Endodermal cell (in vitro differentiated cells): ENCODE measurements at regions not wholly inside any gene's neighbourhood (a gene's known extent, or its start where the extent isn't known, plus 50 kb on each side); places are given as distances from the start of the nearest gene placed in this dataset.

Source experiments
- DNase-seq: peaks from one replicate; pipeline ENCODE4 v3.0.0-alpha.2; 2017
- H3K27ac ChIP-seq: 2 replicates; pipeline ENCODE4 v1.5.1; 2013; ENCODE audit warnings: mild to moderate bottlenecking, low read depth, low read length, moderate library complexity
- H3K27me3 ChIP-seq: 2 replicates; pipeline ENCODE4 v1.6.1; 2013; ENCODE audit warnings: mild to moderate bottlenecking, low read length, moderate library complexity; ENCODE audit not compliant: insufficient read depth, control insufficient read depth, poor library complexity, severe bottlenecking
- H3K36me3 ChIP-seq: 2 replicates; pipeline ENCODE4 v1.7.0; 2013; ENCODE audit warnings: mild to moderate bottlenecking, low read length, moderate library complexity; ENCODE audit not compliant: control insufficient read depth, insufficient read depth
- H3K4me1 ChIP-seq: one replicate; pipeline ENCODE4 v1.7.0; 2013; ENCODE audit warnings: low read length; ENCODE audit not compliant: control insufficient read depth, insufficient read depth
- H3K4me3 ChIP-seq: 2 replicates; pipeline ENCODE4 v1.5.1; 2013; ENCODE audit warnings: mild to moderate bottlenecking, low read length, moderate library complexity
- H3K9ac ChIP-seq: 2 replicates; pipeline ENCODE4 v1.6.1; 2013; ENCODE audit warnings: mild to moderate bottlenecking, low read length, moderate library complexity; ENCODE audit not compliant: poor library complexity, severe bottlenecking; ENCODE audit errors: extremely low read depth
- H3K9me3 ChIP-seq: 2 replicates; pipeline ENCODE4 v1.6.1; 2013; ENCODE audit warnings: mild to moderate bottlenecking, low read length, moderate library complexity; ENCODE audit not compliant: control insufficient read depth
- H3K27ac Mint-ChIP-seq: 2 replicates; pipeline ENCODE4 v1.8.0; 2020; ENCODE audit warnings: mixed read lengths
- H3K27me3 Mint-ChIP-seq: 2 replicates; pipeline ENCODE4 v1.8.0; 2021; ENCODE audit warnings: mild to moderate bottlenecking, mixed read lengths; ENCODE audit not compliant: insufficient read depth
- H3K36me3 Mint-ChIP-seq: 2 replicates; pipeline ENCODE4 v1.8.0; 2020; ENCODE audit warnings: low read depth, mixed read lengths
- H3K4me1 Mint-ChIP-seq: 2 replicates; pipeline ENCODE4 v1.8.0; 2020; ENCODE audit warnings: mixed read lengths
- H3K4me3 Mint-ChIP-seq: 2 replicates; pipeline ENCODE4 v1.8.0; 2020; ENCODE audit warnings: mild to moderate bottlenecking, moderate library complexity, mixed read lengths
- H3K9me3 Mint-ChIP-seq: 2 replicates; pipeline ENCODE4 v1.8.0; 2020; ENCODE audit warnings: mild to moderate bottlenecking, mixed read lengths
- CTCF ChIP-seq: fragments of 200-600 bp; sonication (generic); conservative IDR thresholded peaks from 2 replicates; pipeline ENCODE4 v1.5.0; 2021; ENCODE audit warnings: antibody characterized with exemption, mild to moderate bottlenecking
- WGBS, 2 experiments: methylation state at CpG; one replicate each; pipeline versions ENCODE4 v1.1.5 to v1.1.7; 2013; ENCODE audit warnings: missing lambda C conversion rate in 2 of 2, mixed read lengths in 1 of 2; ENCODE audit not compliant: insufficient coverage in 1 of 2, insufficient read length in 1 of 2; 5-methylcytosine and 5-hydroxymethylcytosine counted together

- H3K4me3 ChIP-seq, result no peak overlapping the region
- Mint-ChIP-seq H3K4me1 (peaks cover 6% of the 10 kb centered on the region), H3K36me3 (no peaks in the 10 kb centered on the region), H3K9me3 (no peaks in the 10 kb centered on the region), H3K27me3 (peaks cover 12% of the 10 kb centered on the region), H3K4me3 (no peak overlapping the region), H3K27ac (no peak overlapping the region)
- DNase-seq, result no peak
- WGBS, 2 experiments, result 100% methylated on average over 1 of the region's 2 CpGs; no CpG with 5 or more reads in 1 of the 2 experiments
- H3K4me1 ChIP-seq, result peaks cover 4% of the 10 kb centered on the region
- no peaks in the 10 kb centered on the region for H3K36me3 ChIP-seq
- H3K27me3 ChIP-seq, result peaks cover 15% of the 10 kb centered on the region
- no peak for TF ChIP-seq CTCF
- H3K27ac ChIP-seq, result no peak overlapping the region
- H3K9me3 ChIP-seq, result no peaks in the 10 kb centered on the region
- H3K9ac ChIP-seq, result no peak overlapping the region
Measured at GRCh38 chr17:71850812-71851211, 270.0 kb upstream of the SOX9 start.

GRCh38 chr17:71855010-71855409 lies 265.8 kb upstream of the SOX9 start:
- Mint-ChIP-seq H3K4me1 (peaks cover 6% of the 10 kb centered on the region), H3K4me3 (no peak overlapping the region), H3K27ac (no peak overlapping the region), H3K27me3 (no peaks in the 10 kb centered on the region), H3K36me3 (no peaks in the 10 kb centered on the region), H3K9me3 (no peaks in the 10 kb centered on the region)
- H3K9ac ChIP-seq, result no peak overlapping the region
- WGBS, 2 experiments, result 43 to 85% methylated on average over 2 to 4 of the region's 4 CpGs
- no peaks in the 10 kb centered on the region for H3K9me3 ChIP-seq
- peak overlapping the region; percentile 2 for H3K4me3 ChIP-seq
- DNase-seq, result peak; percentile 55
- no peaks in the 10 kb centered on the region for H3K36me3 ChIP-seq
- no peak overlapping the region for H3K27ac ChIP-seq
- TF ChIP-seq CTCF, result no peak
- H3K4me1 ChIP-seq, result peaks cover 4% of the 10 kb centered on the region
- no peaks in the 10 kb centered on the region for H3K27me3 ChIP-seq

DNA sequence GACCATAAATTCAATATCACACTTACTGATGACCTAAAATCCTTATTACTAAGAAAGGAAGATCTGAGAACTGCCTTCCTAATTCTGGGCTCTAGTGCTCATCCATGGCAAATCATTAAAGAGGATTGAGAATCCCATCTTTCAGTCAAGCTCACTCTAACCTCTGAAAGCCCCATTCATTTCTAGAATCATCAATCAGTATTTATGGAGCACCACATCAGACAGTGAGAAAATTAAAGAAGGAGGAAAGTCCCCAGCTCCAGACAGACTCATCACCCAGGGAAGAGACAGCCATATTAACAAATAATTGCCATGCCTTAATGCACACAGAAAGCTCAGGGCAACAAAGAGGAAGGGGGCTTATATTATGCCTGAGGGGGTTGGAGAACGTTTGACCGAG lies 256.1 kb upstream of the SOX9 start:
- 81 to 83% methylated on average over 2 of the region's 2 CpGs for WGBS, 2 experiments

More for the DNA sequence above, 256.1 kb upstream of the SOX9 start:
- H3K36me3 Mint-ChIP-seq, result no peaks in the 10 kb centered on the region
- TF ChIP-seq CTCF, result no peak
- Histone ChIP-seq H3K36me3 (no peaks in the 10 kb centered on the region), H3K27me3 (no peaks in the 10 kb centered on the region), H3K9me3 (no peaks in the 10 kb centered on the region), H3K9ac (no peak overlapping the region), H3K4me3 (no peak overlapping the region), H3K4me1 (no peaks in the 10 kb centered on the region), H3K27ac (peak overlapping the region; percentile 29)
- no peak overlapping the region for H3K4me3 Mint-ChIP-seq
- H3K4me1 Mint-ChIP-seq, result no peaks in the 10 kb centered on the region
- no peak overlapping the region for H3K27ac Mint-ChIP-seq
- no peak for DNase-seq
- H3K27me3 Mint-ChIP-seq, result no peaks in the 10 kb centered on the region
- no peaks in the 10 kb centered on the region for H3K9me3 Mint-ChIP-seq
